Transverse colon (tissue), 4 donors: ENCODE measurements at regions not wholly inside any gene's neighbourhood (a gene's known extent, or its start where the extent isn't known, plus 50 kb on each side); places are given as distances from the start of the nearest gene placed in this dataset.

ENCODE experiments used
- DNase-seq: peaks from one replicate; pipeline ENCODE4 v3.0.0-alpha.2; 2019
- H3K27ac ChIP-seq, 4 donors: fragments of 200-600 bp; sonication (generic); 2 replicates each; pipeline ENCODE4 v1.5.1; 2016 to 2018; ENCODE audit warnings: inconsistent platforms in 4 of 4
- H3K27me3 ChIP-seq: fragments of 200-600 bp; sonication (generic); 2 replicates; pipeline ENCODE4 v1.5.1; 2017; ENCODE audit warnings: inconsistent platforms
- H3K36me3 ChIP-seq, 4 donors: fragments of 200-600 bp; sonication (generic); 2 replicates each; pipeline ENCODE4 v1.5.1; 2017 to 2019; ENCODE audit warnings: inconsistent platforms in 4 of 4
- H3K4me1 ChIP-seq, 4 donors: fragments of 200-600 bp; sonication (generic); 2 replicates each; pipeline ENCODE4 v1.5.1; 2017 to 2020; ENCODE audit warnings: inconsistent platforms in 4 of 4
- H3K4me3 ChIP-seq, 4 donors: fragments of 200-600 bp; sonication (generic); 1 replicate in 1 of 4; 2 replicates in 3 of 4; pipeline versions ENCODE4 v1.5.1 to v1.6.1; 2017 to 2019; ENCODE audit warnings: inconsistent platforms in 4 of 4
- H3K9me3 ChIP-seq, 2 donors: fragments of 200-600 bp; sonication (generic); 2 replicates each; pipeline ENCODE4 v1.5.1; 2017 to 2019; ENCODE audit warnings: inconsistent platforms in 2 of 2
- EP300 ChIP-seq: sonication (generic); formaldehyde crosslinking; IDR thresholded peaks from one replicate; pipeline ENCODE4 v1.6.1; 2017; ENCODE audit warnings: antibody characterized with exemption, low read depth
- POLR2A ChIP-seq: fragments of 450-650 bp; IDR thresholded peaks from one replicate; pipeline ENCODE4 v1.6.1; 2016; ENCODE audit warnings: antibody characterized with exemption, mild to moderate bottlenecking, moderate library complexity
- POLR2AphosphoS5 ChIP-seq, 3 donors: sonication (generic); formaldehyde crosslinking; IDR thresholded peaks; one replicate each; pipeline ENCODE4 v1.6.1; 2016; ENCODE audit warnings: antibody characterized with exemption in 3 of 3
- WGBS, 2 donors: methylation state at CpG; one replicate each; pipeline ENCODE4 v1.1.5; 2018; ENCODE audit warnings: low coverage in 1 of 2; 5-methylcytosine and 5-hydroxymethylcytosine counted together
- in situ Hi-C, 4 donors: fragments of 200-750 bp; cut with MboI; loops; one replicate each; pipeline versions ENCODE4 v1.15.0 to v1.15.1; 2017; ENCODE audit warnings: low sequenced_read_pairs in 3 of 4, low pct_ligation_motif_present in 1 of 4, low pct_unique_long_range_greater_than_20kb in 1 of 4
- intact Hi-C: fragments of 100-400 bp; cut with DNase I; formaldehyde crosslinking; loops from one replicate; pipeline ENCODE4 v1.15.1; 2023; ENCODE audit warnings: low total_unique reads
- TF ChIP-seq, protein P1 (sequence below), 5 experiments: fragments of 200-600 bp in 3 of 5; fragments of 450-650 bp in 2 of 5; sonication (generic) in 3 of 5; IDR thresholded peaks; 1 replicate in 2 of 5; 2 replicates in 3 of 5; pipeline ENCODE4 v1.5.1; 2016 to 2017; ENCODE audit warnings: antibody characterized with exemption in 5 of 5, inconsistent platforms in 3 of 5, mild to moderate bottlenecking in 2 of 5, moderate library complexity in 1 of 5

DNA sequence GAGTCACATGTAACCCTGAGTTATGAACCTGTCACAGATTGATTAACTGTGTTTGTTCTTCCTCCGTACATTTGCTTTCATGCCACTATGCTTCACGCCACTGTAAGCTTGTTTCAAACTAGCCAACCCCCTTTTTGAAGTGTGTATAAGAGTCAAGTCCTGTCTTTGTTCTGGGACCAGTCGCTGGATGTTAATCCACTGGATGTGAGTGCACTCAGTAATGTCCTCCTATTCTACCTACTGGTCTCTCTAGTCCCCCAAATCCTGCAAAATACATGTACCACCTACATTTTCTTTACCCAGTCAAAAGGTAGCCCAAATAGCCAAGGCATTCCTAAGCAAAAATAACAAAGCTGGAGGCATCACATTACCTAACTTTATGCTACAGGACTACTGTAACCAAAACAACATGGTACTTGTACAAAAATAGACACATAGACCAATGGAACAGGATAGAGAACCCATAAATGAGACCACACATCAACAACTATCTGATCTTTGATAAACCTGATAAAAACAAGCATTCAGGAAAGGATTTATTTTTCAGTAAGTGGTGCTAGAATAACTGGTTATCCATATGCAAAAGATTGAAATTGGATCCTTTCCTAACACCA, 1139.1 kb upstream of the SEMA6A start:
- no peak for DNase-seq
- no peak overlapping the region for H3K4me3 ChIP-seq
- no peak overlapping the region for H3K27ac ChIP-seq
- in situ Hi-C loops (no loop called here), intact Hi-C loops (no loop called here)
- H3K4me1 ChIP-seq: no peaks in the 10 kb centered on the region
- WGBS, 2 donors: 64 to 68% methylated on average over 3 of the region's 3 CpGs
- TF ChIP-seq POLR2A: no peak
- TF ChIP-seq POLR2AphosphoS5 (IDR thresholded peaks at IDR 0.05): no peak
- TF ChIP-seq, protein P1, sequence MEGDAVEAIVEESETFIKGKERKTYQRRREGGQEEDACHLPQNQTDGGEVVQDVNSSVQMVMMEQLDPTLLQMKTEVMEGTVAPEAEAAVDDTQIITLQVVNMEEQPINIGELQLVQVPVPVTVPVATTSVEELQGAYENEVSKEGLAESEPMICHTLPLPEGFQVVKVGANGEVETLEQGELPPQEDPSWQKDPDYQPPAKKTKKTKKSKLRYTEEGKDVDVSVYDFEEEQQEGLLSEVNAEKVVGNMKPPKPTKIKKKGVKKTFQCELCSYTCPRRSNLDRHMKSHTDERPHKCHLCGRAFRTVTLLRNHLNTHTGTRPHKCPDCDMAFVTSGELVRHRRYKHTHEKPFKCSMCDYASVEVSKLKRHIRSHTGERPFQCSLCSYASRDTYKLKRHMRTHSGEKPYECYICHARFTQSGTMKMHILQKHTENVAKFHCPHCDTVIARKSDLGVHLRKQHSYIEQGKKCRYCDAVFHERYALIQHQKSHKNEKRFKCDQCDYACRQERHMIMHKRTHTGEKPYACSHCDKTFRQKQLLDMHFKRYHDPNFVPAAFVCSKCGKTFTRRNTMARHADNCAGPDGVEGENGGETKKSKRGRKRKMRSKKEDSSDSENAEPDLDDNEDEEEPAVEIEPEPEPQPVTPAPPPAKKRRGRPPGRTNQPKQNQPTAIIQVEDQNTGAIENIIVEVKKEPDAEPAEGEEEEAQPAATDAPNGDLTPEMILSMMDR (IDR thresholded peaks at IDR 0.05): no peak
- no peak for TF ChIP-seq EP300
- no peaks in the 10 kb centered on the region for H3K36me3 ChIP-seq
- no peaks in the 10 kb centered on the region for H3K27me3 ChIP-seq
- H3K9me3 ChIP-seq: peaks cover 14 to 15% of the 10 kb centered on the region in 2 donors

DNA sequence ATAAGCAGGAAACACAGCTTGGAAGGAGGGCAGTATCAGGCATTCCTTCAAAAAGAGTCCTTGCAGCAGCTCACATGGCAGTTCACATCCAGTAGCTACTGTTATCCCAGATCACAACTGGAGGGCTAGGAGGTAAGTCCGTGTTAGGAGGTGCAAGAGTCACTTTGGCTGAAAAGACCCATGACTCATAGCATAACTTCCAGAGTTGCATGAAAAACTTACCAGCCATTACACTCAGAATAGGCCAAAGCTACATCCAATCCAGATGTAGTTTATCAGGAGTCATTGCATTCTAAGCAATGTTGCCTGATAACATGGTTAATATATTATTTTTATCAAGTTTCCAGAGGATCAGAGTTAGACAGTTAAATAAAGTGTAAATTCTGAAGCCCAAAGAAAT, 1126.4 kb upstream of the SEMA6A start:
- no peaks in the 10 kb centered on the region for H3K4me1 ChIP-seq
- H3K9me3 ChIP-seq: no peaks in the 10 kb centered on the region
- intact Hi-C loops: no loop called here
- 50% methylated on average over 1 of the region's 1 CpG; no CpG with 5 or more reads in 1 of the 2 donors for WGBS, 2 donors
- H3K27me3 ChIP-seq: no peaks in the 10 kb centered on the region
- H3K27ac ChIP-seq: no peak overlapping the region
- H3K4me3 ChIP-seq: no peak overlapping the region
- no peaks in the 10 kb centered on the region for H3K36me3 ChIP-seq
- TF ChIP-seq POLR2AphosphoS5 (IDR thresholded peaks at IDR 0.05) (no peak), POLR2A (no peak), EP300 (no peak)
- TF ChIP-seq, protein P1 (IDR thresholded peaks at IDR 0.05): no peak
- DNase-seq: no peak
- in situ Hi-C loops: no loop called here

DNA sequence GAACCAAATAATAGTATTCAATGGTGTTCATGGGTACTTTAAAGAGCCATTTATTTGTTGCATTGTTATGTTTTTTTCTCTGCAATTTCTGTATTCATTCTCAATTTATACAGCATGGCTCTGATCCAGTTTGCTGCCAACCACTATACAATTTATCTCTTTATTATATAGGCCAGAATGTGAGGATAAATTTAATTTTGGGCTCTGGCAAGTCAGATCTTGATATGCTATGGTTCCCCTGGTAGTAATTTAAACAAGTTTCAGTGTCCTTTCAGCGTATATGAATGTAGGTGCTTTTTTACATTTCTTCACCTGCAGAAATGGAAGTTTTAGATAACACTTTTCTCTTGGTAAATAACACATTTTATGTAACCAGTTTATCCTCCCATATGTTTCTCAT, 1118.0 kb upstream of the SEMA6A start:
- Histone ChIP-seq H3K27ac (no peak overlapping the region), H3K4me3 (no peak overlapping the region), H3K9me3 (no peaks in the 10 kb centered on the region), H3K36me3 (no peaks in the 10 kb centered on the region), H3K4me1 (no peaks in the 10 kb centered on the region), H3K27me3 (no peaks in the 10 kb centered on the region)
- 70 to 80% methylated on average over 1 of the region's 1 CpG for WGBS, 2 donors
- in situ Hi-C loops: no loop called here
- intact Hi-C loops: no loop called here
- no peak for DNase-seq
- TF ChIP-seq POLR2AphosphoS5 (IDR thresholded peaks at IDR 0.05): no peak
- no peak for TF ChIP-seq EP300
- TF ChIP-seq POLR2A: no peak
- TF ChIP-seq, protein P1 (IDR thresholded peaks at IDR 0.05): no peak

DNA sequence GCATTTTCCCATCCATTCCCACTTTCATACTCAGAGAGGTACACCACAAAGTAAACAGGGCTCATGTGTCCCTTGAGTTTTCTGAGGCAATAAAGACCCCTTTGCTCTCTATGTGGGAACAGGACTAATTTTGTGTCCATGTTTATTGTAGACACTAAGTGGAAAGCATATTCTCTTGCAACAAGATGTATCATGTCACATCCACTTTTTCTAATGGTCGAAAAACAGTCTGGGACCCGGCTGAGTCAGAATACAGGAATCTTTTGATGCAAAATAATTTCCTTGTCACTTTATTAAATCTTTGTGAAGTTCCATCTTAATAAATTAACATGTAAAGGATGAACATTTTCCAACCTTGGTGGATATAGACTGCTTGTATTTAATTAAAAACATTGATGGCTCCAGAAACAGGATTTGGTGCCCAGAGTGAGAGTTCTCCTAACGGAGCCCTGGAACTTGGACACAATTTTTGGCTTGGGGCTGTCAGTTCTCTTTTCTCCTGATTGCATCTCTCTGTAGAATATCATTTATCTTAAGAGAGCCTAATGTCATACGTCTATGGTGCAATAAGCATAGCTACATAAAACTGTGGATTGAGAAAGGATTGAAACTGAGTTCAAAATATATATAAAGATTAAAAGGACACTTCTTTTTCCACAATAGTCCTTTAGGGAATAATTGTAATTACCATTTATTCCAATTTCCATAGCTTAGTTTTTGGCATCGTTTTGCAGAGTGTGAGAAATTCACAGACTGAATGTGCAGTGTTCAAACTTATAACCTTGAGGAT, 1116.7 kb upstream of the SEMA6A start:
- no peak for DNase-seq
- H3K27me3 ChIP-seq: no peaks in the 10 kb centered on the region
- no peaks in the 10 kb centered on the region for H3K4me1 ChIP-seq
- no peaks in the 10 kb centered on the region for H3K9me3 ChIP-seq
- no peak overlapping the region for H3K4me3 ChIP-seq
- in situ Hi-C loops (no loop called here), intact Hi-C loops (no loop called here)
- H3K27ac ChIP-seq: no peak overlapping the region
- TF ChIP-seq EP300: no peak
- H3K36me3 ChIP-seq: no peaks in the 10 kb centered on the region
- 73 to 89% methylated on average over 5 of the region's 5 CpGs for WGBS, 2 donors
